Left cardiac atrium (tissue), 4 donors: ENCODE measurements at regions not wholly inside any gene's neighbourhood (a gene's known extent, or its start where the extent isn't known, plus 50 kb on each side); places are given as distances from the start of the nearest gene placed in this dataset.
"Not testable (repeated sequence)": the region's sequence is repeated elsewhere in the genome, so short reads cannot be mapped to it uniquely, and the experiment has no call there.

Experiments used
- ATAC-seq, 2 donors: fragments of 200-7000 bp; cut with Tn5 transposase; one replicate each; pipeline ENCODE4 v1.9.1; 2020; ENCODE audit warnings: mild to moderate bottlenecking in 2 of 2, moderate library complexity in 2 of 2
- DNase-seq: peaks from one replicate; pipeline ENCODE4 v3.0.0-alpha.2; 2020
- intact Hi-C, 2 donors: fragments of 100-400 bp; cut with DNase I; formaldehyde crosslinking; loops; one replicate each; pipeline versions ENCODE4 v1.14.1 to v1.15.1; 2022 to 2023
- donor health status: DM: no; HTN: yes; CAD: no.
- donor health status: DM: no; HTN: yes; CAD: no; lungs with severe emphysema.
- donor health status: DM: yes; HTN: yes; CAD: no.
- donor health status: Dilated cardiomyopathy.

GRCh38 chr6:74408844-74409243, 712.8 kb downstream of the CD109 start:
- ATAC-seq: no peak
- intact Hi-C loops: no loop called here

GRCh38 chr6:74404366-74404765, 708.4 kb downstream of the CD109 start:
- DNase-seq (no peak), ATAC-seq (no peak)
- intact Hi-C loops: no loop called here

More at GRCh38 chr6:74408844-74409243, 712.8 kb downstream of the CD109 start:
- no peak for DNase-seq

GRCh38 chr6:74402781-74403180, 706.8 kb downstream of the CD109 start:
- ATAC-seq (no peak), DNase-seq (no peak)
- intact Hi-C loops: no loop called here

GRCh38 chr6:74378437-74378836, 682.4 kb downstream of the CD109 start:
- ATAC-seq, intact Hi-C loops, DNase-seq: not testable (repeated sequence)

- DNase-seq: no peak
- intact Hi-C loops: no loop called here
Measured at GRCh38 chr6:74369556-74369993, 673.6 kb downstream of the CD109 start.

GRCh38 chr6:74368746-74369145, 672.7 kb downstream of the CD109 start:
- intact Hi-C loops: no loop called here
- no peak for DNase-seq
- ATAC-seq: no peak

More at GRCh38 chr6:74369556-74369993, 673.6 kb downstream of the CD109 start:
- peak in 1 of 2 donors; percentile 34 for ATAC-seq

- intact Hi-C loops: no loop called here
- ATAC-seq (no peak), DNase-seq (no peak)
Measured at GRCh38 chr6:74366634-74367033, 670.6 kb downstream of the CD109 start.

GRCh38 chr6:74362391-74362790, 666.4 kb downstream of the CD109 start:
- DNase-seq (no peak), ATAC-seq (no peak)
- intact Hi-C loops: no loop called here

- intact Hi-C loops: no loop called here
- DNase-seq (no peak), ATAC-seq (peak in 1 of 2 donors; percentile 40)
Measured at GRCh38 chr6:74357321-74357720, 661.3 kb downstream of the CD109 start.

GRCh38 chr6:74356391-74356790, 660.4 kb downstream of the CD109 start:
- ATAC-seq: no peak
- intact Hi-C loops: no loop called here
- DNase-seq: no peak

- intact Hi-C loops: no loop called here
Measured at GRCh38 chr6:74346936-74347535, 651.0 kb downstream of the CD109 start.

GRCh38 chr6:74343804-74344203, 647.8 kb downstream of the CD109 start:
- ATAC-seq (no peak), DNase-seq (no peak)
- intact Hi-C loops: no loop called here

More at GRCh38 chr6:74346936-74347535, 651.0 kb downstream of the CD109 start:
- DNase-seq (no peak), ATAC-seq (no peak)

- intact Hi-C loops, ATAC-seq, DNase-seq: not testable (repeated sequence)
Measured at GRCh38 chr6:74343321-74343720, 647.3 kb downstream of the CD109 start.

- intact Hi-C loops: no loop called here
- DNase-seq (no peak), ATAC-seq (no peak)
Measured at GRCh38 chr6:74334722-74335121, 638.7 kb downstream of the CD109 start.

- intact Hi-C loops: no loop called here
- DNase-seq (no peak), ATAC-seq (no peak)
Measured at GRCh38 chr6:74333406-74333805, 637.4 kb downstream of the CD109 start.

GRCh38 chr6:74320715-74321114, 624.7 kb downstream of the CD109 start:
- intact Hi-C loops: no loop called here
- no peak for ATAC-seq

GRCh38 chr6:74320074-74320473, 624.1 kb downstream of the CD109 start:
- DNase-seq (no peak), ATAC-seq (no peak)
- intact Hi-C loops: no loop called here

More at GRCh38 chr6:74320715-74321114, 624.7 kb downstream of the CD109 start:
- no peak for DNase-seq

- no peak for ATAC-seq
- no peak for DNase-seq
- intact Hi-C loops: no loop called here
Measured at GRCh38 chr6:74319292-74319691, 623.3 kb downstream of the CD109 start.

- ATAC-seq (no peak), DNase-seq (no peak)
Measured at GRCh38 chr6:74318738-74319137, 622.7 kb downstream of the CD109 start.

GRCh38 chr6:74312081-74312480, 616.1 kb downstream of the CD109 start:
- intact Hi-C loops: no loop called here
- no peak for ATAC-seq
- DNase-seq: no peak

More at GRCh38 chr6:74318738-74319137, 622.7 kb downstream of the CD109 start:
- intact Hi-C loops: no loop called here

GRCh38 chr6:74311431-74311830, 615.4 kb downstream of the CD109 start:
- DNase-seq: no peak
- ATAC-seq: no peak
- intact Hi-C loops: no loop called here
